ENCODE measurements at regions not wholly inside any gene's neighbourhood (a gene's known extent, or its start where the extent isn't known, plus 50 kb on each side); places are given as distances from the start of the nearest gene placed in this dataset.

- Histone ChIP-seq H3K9me3 (replicated peaks) (peaks cover 18% of the 10 kb centered on the region), H3K4me1 (no peaks in the 10 kb centered on the region), H3K4me3 (no peak overlapping the region), H3K27ac (replicated peaks) (no peak overlapping the region), H3K27me3 (ENCODE audit: low read depth) (no peaks in the 10 kb centered on the region), H3K36me3 (no peaks in the 10 kb centered on the region)
- no peak for DNase-seq
- TF ChIP-seq, protein P1, sequence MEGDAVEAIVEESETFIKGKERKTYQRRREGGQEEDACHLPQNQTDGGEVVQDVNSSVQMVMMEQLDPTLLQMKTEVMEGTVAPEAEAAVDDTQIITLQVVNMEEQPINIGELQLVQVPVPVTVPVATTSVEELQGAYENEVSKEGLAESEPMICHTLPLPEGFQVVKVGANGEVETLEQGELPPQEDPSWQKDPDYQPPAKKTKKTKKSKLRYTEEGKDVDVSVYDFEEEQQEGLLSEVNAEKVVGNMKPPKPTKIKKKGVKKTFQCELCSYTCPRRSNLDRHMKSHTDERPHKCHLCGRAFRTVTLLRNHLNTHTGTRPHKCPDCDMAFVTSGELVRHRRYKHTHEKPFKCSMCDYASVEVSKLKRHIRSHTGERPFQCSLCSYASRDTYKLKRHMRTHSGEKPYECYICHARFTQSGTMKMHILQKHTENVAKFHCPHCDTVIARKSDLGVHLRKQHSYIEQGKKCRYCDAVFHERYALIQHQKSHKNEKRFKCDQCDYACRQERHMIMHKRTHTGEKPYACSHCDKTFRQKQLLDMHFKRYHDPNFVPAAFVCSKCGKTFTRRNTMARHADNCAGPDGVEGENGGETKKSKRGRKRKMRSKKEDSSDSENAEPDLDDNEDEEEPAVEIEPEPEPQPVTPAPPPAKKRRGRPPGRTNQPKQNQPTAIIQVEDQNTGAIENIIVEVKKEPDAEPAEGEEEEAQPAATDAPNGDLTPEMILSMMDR (IDR thresholded peaks at IDR 0.05; ENCODE audit: borderline replicate concordance): no peak
- intact Hi-C loops (cut with micrococcal nuclease): no loop called here
Measured at GRCh38 chr2:34547340-34547739, 948.2 kb upstream of the FAM98A start.

- no peak overlapping the region for H3K4me3 ChIP-seq
- no peaks in the 10 kb centered on the region for H3K27me3 ChIP-seq (ENCODE audit: low read depth)
- H3K27ac ChIP-seq (replicated peaks): no peak overlapping the region
- TF ChIP-seq, protein P1 (IDR thresholded peaks at IDR 0.05; ENCODE audit: borderline replicate concordance): no peak
- H3K4me1 ChIP-seq: no peaks in the 10 kb centered on the region
- intact Hi-C loops (cut with micrococcal nuclease): no loop called here
- no peaks in the 10 kb centered on the region for H3K36me3 ChIP-seq
- DNase-seq: no peak
- H3K9me3 ChIP-seq (replicated peaks): peaks cover 35% of the 10 kb centered on the region
Measured at GRCh38 chr2:34545486-34546136, 946.5 kb upstream of the FAM98A start.

DNA sequence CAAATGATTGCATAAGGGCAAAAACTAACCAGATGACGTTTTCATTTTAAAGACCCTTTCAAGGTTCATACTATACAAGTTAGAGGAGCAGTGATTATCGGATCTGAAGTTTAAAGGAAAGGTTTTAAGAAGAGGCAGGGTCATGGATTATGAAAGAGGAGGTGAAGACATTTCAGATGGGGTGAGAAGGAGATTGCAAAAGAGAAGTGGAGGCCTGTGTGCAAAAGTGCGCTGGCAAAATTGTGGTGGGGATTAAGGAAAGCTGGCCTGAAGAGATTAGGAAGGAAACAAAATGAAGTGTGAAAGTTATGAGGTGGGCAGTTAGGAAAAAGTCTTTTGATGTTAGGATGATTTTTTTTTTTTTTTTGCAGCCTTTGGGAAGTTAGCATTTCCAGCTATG, 935.7 kb upstream of the FAM98A start:
- DNase-seq: no peak
- no peaks in the 10 kb centered on the region for H3K4me1 ChIP-seq
- no peak overlapping the region for H3K4me3 ChIP-seq
- no peak overlapping the region for H3K27ac ChIP-seq (replicated peaks)
- intact Hi-C loops (cut with micrococcal nuclease): no loop called here
- peaks cover 19% of the 10 kb centered on the region for H3K9me3 ChIP-seq (replicated peaks)
- no peaks in the 10 kb centered on the region for H3K36me3 ChIP-seq
- TF ChIP-seq, protein P1 (IDR thresholded peaks at IDR 0.05; ENCODE audit: borderline replicate concordance): no peak
- no peaks in the 10 kb centered on the region for H3K27me3 ChIP-seq (ENCODE audit: low read depth)

DNA sequence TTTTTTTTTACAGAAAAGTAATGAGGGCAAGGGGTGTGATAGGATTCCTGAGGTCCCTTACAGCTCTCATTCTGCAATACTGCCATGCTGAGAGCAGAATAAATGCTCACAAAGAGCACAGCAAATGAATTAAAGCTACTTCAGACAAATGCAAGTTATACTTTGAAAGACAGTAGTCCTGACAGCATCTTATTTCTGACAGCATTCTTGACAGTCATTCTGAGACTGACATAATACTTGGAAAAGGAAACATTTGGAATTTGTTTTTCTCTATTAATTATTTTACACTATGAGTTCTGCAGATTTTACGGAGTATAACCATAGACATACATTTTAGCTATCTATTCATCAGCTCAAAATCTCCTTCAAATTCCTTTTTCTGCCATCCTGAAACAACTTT, 935.2 kb upstream of the FAM98A start:
- intact Hi-C loops (cut with micrococcal nuclease): no loop called here
- Histone ChIP-seq H3K27me3 (ENCODE audit: low read depth) (no peaks in the 10 kb centered on the region), H3K4me3 (no peak overlapping the region), H3K27ac (replicated peaks) (no peak overlapping the region), H3K9me3 (replicated peaks) (peaks cover 15% of the 10 kb centered on the region), H3K4me1 (no peaks in the 10 kb centered on the region), H3K36me3 (no peaks in the 10 kb centered on the region)
- DNase-seq: no peak
- TF ChIP-seq, protein P1 (IDR thresholded peaks at IDR 0.05; ENCODE audit: borderline replicate concordance): no peak

GRCh38 chr2:34533585-34534183, 934.6 kb upstream of the FAM98A start:
- Histone ChIP-seq H3K4me1 (no peaks in the 10 kb centered on the region), H3K27ac (replicated peaks) (no peak overlapping the region), H3K4me3 (no peak overlapping the region), H3K36me3 (no peaks in the 10 kb centered on the region), H3K27me3 (ENCODE audit: low read depth) (no peaks in the 10 kb centered on the region), H3K9me3 (replicated peaks) (peaks cover 9% of the 10 kb centered on the region)
- intact Hi-C loops (cut with micrococcal nuclease): no loop called here
- TF ChIP-seq, protein P1 (IDR thresholded peaks at IDR 0.05; ENCODE audit: borderline replicate concordance): no peak
- DNase-seq: no peak

All from left ventricle myocardium inferior (tissue), 1 donor.